ENCODE measurements at regions not wholly inside any gene's neighbourhood (a gene's known extent, or its start where the extent isn't known, plus 50 kb on each side); places are given as distances from the start of the nearest gene placed in this dataset.

- no peak for DNase-seq (ENCODE audit: low spot score)
- TF ChIP-seq CTCF (IDR thresholded peaks at IDR 0.05; ENCODE audit: extremely low read depth, insufficient read depth, missing control alignments): no peak
- in situ Hi-C loops (cut with MboI; ENCODE audit: low pct_unique_long_range_greater_than_20kb, low sequenced_read_pairs, unreplicated experiment): no loop called here
Measured at GRCh38 chr12:59936534-59936933, 340.7 kb downstream of the SLC16A7 start.

- TF ChIP-seq CTCF (IDR thresholded peaks at IDR 0.05; ENCODE audit: extremely low read depth, insufficient read depth, missing control alignments): no peak
- no peak for DNase-seq (ENCODE audit: low spot score)
- in situ Hi-C loops (cut with MboI; ENCODE audit: low pct_unique_long_range_greater_than_20kb, low sequenced_read_pairs, unreplicated experiment): no loop called here
Measured at GRCh38 chr12:59937148-59937547, 341.3 kb downstream of the SLC16A7 start.

GRCh38 chr12:59938190-59938962, 342.5 kb downstream of the SLC16A7 start:
- no peak for DNase-seq (ENCODE audit: low spot score)
- TF ChIP-seq CTCF (IDR thresholded peaks at IDR 0.05; ENCODE audit: extremely low read depth, insufficient read depth, missing control alignments): no peak
- in situ Hi-C loops (cut with MboI; ENCODE audit: low pct_unique_long_range_greater_than_20kb, low sequenced_read_pairs, unreplicated experiment): no loop called here

- no peak for TF ChIP-seq CTCF (IDR thresholded peaks at IDR 0.05; ENCODE audit: extremely low read depth, insufficient read depth, missing control alignments)
- in situ Hi-C loops (cut with MboI; ENCODE audit: low pct_unique_long_range_greater_than_20kb, low sequenced_read_pairs, unreplicated experiment): no loop called here
- DNase-seq (ENCODE audit: low spot score): no peak
Measured at GRCh38 chr12:59940631-59941342, 345.0 kb downstream of the SLC16A7 start.

- DNase-seq (ENCODE audit: low spot score): no peak
- in situ Hi-C loops (cut with MboI; ENCODE audit: low pct_unique_long_range_greater_than_20kb, low sequenced_read_pairs, unreplicated experiment): no loop called here
- TF ChIP-seq CTCF (IDR thresholded peaks at IDR 0.05; ENCODE audit: extremely low read depth, insufficient read depth, missing control alignments): no peak
Measured at GRCh38 chr12:59941461-59941860, 345.6 kb downstream of the SLC16A7 start.

GRCh38 chr12:59944177-59944576, 348.3 kb downstream of the SLC16A7 start:
- no peak for DNase-seq (ENCODE audit: low spot score)
- in situ Hi-C loops (cut with MboI; ENCODE audit: low pct_unique_long_range_greater_than_20kb, low sequenced_read_pairs, unreplicated experiment): no loop called here
- TF ChIP-seq CTCF (IDR thresholded peaks at IDR 0.05; ENCODE audit: extremely low read depth, insufficient read depth, missing control alignments): no peak
